T-cell (primary cell): ENCODE measurements at regions not wholly inside any gene's neighbourhood (a gene's known extent, or its start where the extent isn't known, plus 50 kb on each side); places are given as distances from the start of the nearest gene placed in this dataset.

Experiments used
- ATAC-seq, 4 experiments: fragments of 200-7000 bp in 3 of 4; fragments of 150-1000 bp in 1 of 4; cut with Tn5 transposase; replicated peaks in 1 of 4; 1 replicate in 3 of 4; 2 replicates in 1 of 4; pipeline ENCODE4 v1.10.0; 2021; ENCODE audit warnings: moderate library complexity in 3 of 4, mild to moderate bottlenecking in 2 of 4, moderate number of reproducible peaks in 1 of 4
- CTCF ChIA-PET, 2 donors: fragments of 300-600 bp; sonication (Branson Sonifier 250); formaldehyde crosslinking; loops; one replicate each; lab custom pipeline; 2022; ENCODE audit warnings: antibody characterized with exemption in 2 of 2; lab: Charles Lee
- POLR2A ChIA-PET, 2 donors: fragments of 300-600 bp; sonication (Branson Sonifier 250); formaldehyde crosslinking; loops; one replicate each; lab custom pipeline; 2022; ENCODE audit warnings: antibody characterized with exemption in 2 of 2; lab: Charles Lee
- DNase-seq, 35 experiments: peaks; one replicate each; pipeline versions ENCODE4 v3.0.0 to v3.0.0-alpha.2; 2013 to 2023
- H3K27ac ChIP-seq: one replicate; pipeline ENCODE4 v1.5.1; 2013; ENCODE audit warnings: low read length
- H3K27me3 ChIP-seq, 2 experiments: replicated peaks in 1 of 2; 1 replicate in 1 of 2; 2 replicates in 1 of 2; pipeline versions ENCODE4 v1.6.1 to v1.7.0; 2013; ENCODE audit warnings: low read length in 1 of 2, mixed read lengths in 1 of 2; ENCODE audit not compliant: control insufficient read depth in 2 of 2, insufficient read depth in 2 of 2; ENCODE audit errors: extremely low read depth in 1 of 2
- H3K36me3 ChIP-seq, 2 donors: 1 replicate in 1 of 2; 2 replicates in 1 of 2; pipeline versions ENCODE4 v1.6.1 to v1.7.0; 2013; ENCODE audit warnings: low read length in 1 of 2; ENCODE audit not compliant: control insufficient read depth in 2 of 2, insufficient read depth in 1 of 2; ENCODE audit errors: extremely low read depth in 1 of 2
- H3K4me1 ChIP-seq, 2 experiments: 1 replicate in 1 of 2; 2 replicates in 1 of 2; pipeline versions ENCODE4 v1.6.1 to v1.7.0; 2013; ENCODE audit warnings: low read length in 2 of 2, mixed read lengths in 1 of 2; ENCODE audit not compliant: insufficient read depth in 2 of 2, control insufficient read depth in 1 of 2; ENCODE audit errors: extremely low read depth in 1 of 2
- H3K4me3 ChIP-seq, 2 donors: 1 replicate in 1 of 2; 2 replicates in 1 of 2; pipeline versions ENCODE4 v1.5.1 to v1.7.0; 2013; ENCODE audit warnings: mild to moderate bottlenecking in 2 of 2, low read length in 1 of 2, moderate library complexity in 1 of 2; ENCODE audit not compliant: control insufficient read depth in 1 of 2; ENCODE audit errors: extremely low read depth in 1 of 2
- H3K9me3 ChIP-seq: 2 replicates; pipeline ENCODE4 v1.7.0; 2013
- H3K27ac Mint-ChIP-seq, 2 donors: one replicate each; pipeline ENCODE4 v1.8.0; 2020 to 2021; ENCODE audit warnings: mild to moderate bottlenecking in 2 of 2, mixed read lengths in 2 of 2
- H3K27me3 Mint-ChIP-seq, 2 donors: one replicate each; pipeline ENCODE4 v1.8.0; 2021 to 2022; ENCODE audit warnings: mixed read lengths in 2 of 2
- H3K36me3 Mint-ChIP-seq: one replicate; pipeline ENCODE4 v1.8.0; 2021; ENCODE audit warnings: mixed read lengths
- H3K4me1 Mint-ChIP-seq, 3 donors: one replicate each; pipeline ENCODE4 v1.8.0; 2020 to 2022; ENCODE audit warnings: mixed read lengths in 3 of 3, mild to moderate bottlenecking in 1 of 3
- H3K4me3 Mint-ChIP-seq, 3 donors: one replicate each; pipeline ENCODE4 v1.8.0; 2020 to 2022; ENCODE audit warnings: mild to moderate bottlenecking in 3 of 3, mixed read lengths in 3 of 3, moderate library complexity in 3 of 3
- H3K9me3 Mint-ChIP-seq, 3 donors: one replicate each; pipeline ENCODE4 v1.8.0; 2020 to 2022; ENCODE audit warnings: mixed read lengths in 3 of 3
- WGBS: methylation state at CpG from one replicate; pipeline ENCODE4 v1.1.5; 2013; ENCODE audit warnings: missing lambda C conversion rate; ENCODE audit not compliant: insufficient coverage; 5-methylcytosine and 5-hydroxymethylcytosine counted together

- peaks cover 0 to 5% (median 4%) of the 10 kb centered on the region in 3 donors for H3K9me3 Mint-ChIP-seq
- H3K4me3 Mint-ChIP-seq: no peak overlapping the region
- no peaks in the 10 kb centered on the region for H3K27me3 ChIP-seq
- DNase-seq (no peak), ATAC-seq (no peak)
- POLR2A ChIA-PET: no interaction called here
- no peaks in the 10 kb centered on the region for H3K36me3 ChIP-seq
- no peaks in the 10 kb centered on the region for H3K27me3 Mint-ChIP-seq
- CTCF ChIA-PET: interaction anchor here in 1 of 2 donors (0.5 kb wide), 1 partner anchor 207 kb away, joined by 6 read pairs; no protein-coding TSS in a partner anchor
- H3K4me1 Mint-ChIP-seq: no peaks in the 10 kb centered on the region
- H3K4me1 ChIP-seq: no peaks in the 10 kb centered on the region
- no peak overlapping the region for H3K27ac Mint-ChIP-seq
- H3K27ac ChIP-seq: no peak overlapping the region
- H3K36me3 Mint-ChIP-seq: no peaks in the 10 kb centered on the region
- no peaks in the 10 kb centered on the region for H3K9me3 ChIP-seq
- H3K4me3 ChIP-seq: no peak overlapping the region
These were observed 171.4 kb upstream of the ALCAM start for GRCh38 chr3:105195260-105195659.

DNA sequence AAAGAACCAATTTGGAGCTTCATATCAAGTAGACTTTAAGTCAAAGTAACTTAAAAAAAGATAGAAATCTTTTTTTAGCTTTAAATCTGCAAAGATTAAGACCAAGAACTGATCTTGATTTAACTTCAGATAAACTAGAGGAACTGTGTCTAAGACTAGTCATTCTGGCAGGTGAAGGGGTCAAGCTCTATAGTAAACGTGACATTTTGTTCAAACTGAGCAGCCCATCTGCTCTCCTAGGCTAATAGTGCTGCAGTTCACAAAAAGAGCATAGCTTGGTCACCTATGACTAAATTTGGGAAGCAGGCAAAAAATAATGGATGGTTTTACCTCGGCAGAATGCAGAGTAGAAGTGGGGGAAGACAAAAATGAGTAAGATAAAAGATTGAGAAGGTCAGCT is 168.8 kb upstream of the ALCAM start:
- Histone ChIP-seq H3K4me3 (no peak overlapping the region), H3K27me3 (no peaks in the 10 kb centered on the region), H3K4me1 (no peaks in the 10 kb centered on the region), H3K9me3 (peaks cover 2% of the 10 kb centered on the region), H3K27ac (no peak overlapping the region), H3K36me3 (no peaks in the 10 kb centered on the region)
- WGBS: no CpG with 5 or more reads among the region's 2 CpGs
- Mint-ChIP-seq H3K27ac (no peak overlapping the region), H3K36me3 (no peaks in the 10 kb centered on the region), H3K9me3 (peaks cover 0 to 4% (median 0%) of the 10 kb centered on the region in 3 donors), H3K27me3 (no peaks in the 10 kb centered on the region), H3K4me1 (no peaks in the 10 kb centered on the region), H3K4me3 (no peak overlapping the region)
- DNase-seq (no peak), ATAC-seq (no peak)
- POLR2A ChIA-PET: interaction anchor here in 1 of 2 donors (0.6 kb wide), 1 partner anchor 258 kb away, joined by 3 read pairs; no protein-coding TSS in a partner anchor
- CTCF ChIA-PET: no interaction called here

DNA sequence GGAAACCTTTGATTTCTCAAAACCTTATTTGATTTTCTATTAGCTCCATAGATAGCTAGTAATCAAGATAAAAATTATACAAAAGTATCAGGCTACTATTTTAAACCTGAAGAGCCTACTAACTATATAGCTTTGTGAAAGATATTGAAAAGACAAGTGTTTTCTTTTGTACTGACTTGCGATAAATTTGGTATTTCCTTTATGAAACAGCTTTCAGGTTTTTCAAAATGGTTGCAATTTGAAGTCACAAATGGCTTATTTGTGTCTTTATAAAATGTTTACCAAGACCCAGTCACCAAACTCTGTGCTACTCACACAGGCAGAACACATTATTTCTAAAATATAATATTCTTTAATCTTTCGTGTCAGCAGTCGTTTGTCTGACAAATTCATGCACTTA is 167.5 kb upstream of the ALCAM start:
- H3K27me3 Mint-ChIP-seq: no peaks in the 10 kb centered on the region
- H3K27me3 ChIP-seq: no peaks in the 10 kb centered on the region
- ChIA-PET CTCF (interaction anchor here in 1 of 2 donors (0.6 kb wide), 2 partner anchors 62 to 243 kb away, joined by 3 to 5 read pairs; no protein-coding TSS in a partner anchor), POLR2A (no interaction called here)
- H3K36me3 ChIP-seq: no peaks in the 10 kb centered on the region
- H3K4me1 ChIP-seq: no peaks in the 10 kb centered on the region
- H3K9me3 ChIP-seq: peaks cover 2% of the 10 kb centered on the region
- ATAC-seq: no peak
- peaks cover 0 to 5% (median 0%) of the 10 kb centered on the region in 3 donors for H3K9me3 Mint-ChIP-seq
- H3K27ac Mint-ChIP-seq: no peak overlapping the region
- WGBS: 94% methylated on average over 2 of the region's 3 CpGs
- H3K4me3 ChIP-seq: no peak overlapping the region
- no peak overlapping the region for H3K4me3 Mint-ChIP-seq
- no peak for DNase-seq
- no peaks in the 10 kb centered on the region for H3K4me1 Mint-ChIP-seq
- H3K36me3 Mint-ChIP-seq: no peaks in the 10 kb centered on the region
- no peak overlapping the region for H3K27ac ChIP-seq

- Mint-ChIP-seq H3K27me3 (no peaks in the 10 kb centered on the region), H3K27ac (no peak overlapping the region), H3K4me1 (no peaks in the 10 kb centered on the region), H3K4me3 (no peak overlapping the region), H3K9me3 (no peaks in the 10 kb centered on the region), H3K36me3 (no peaks in the 10 kb centered on the region)
- Histone ChIP-seq H3K4me1 (no peaks in the 10 kb centered on the region), H3K4me3 (no peak overlapping the region), H3K36me3 (no peaks in the 10 kb centered on the region), H3K27ac (no peak overlapping the region), H3K9me3 (no peaks in the 10 kb centered on the region), H3K27me3 (no peaks in the 10 kb centered on the region)
- CTCF ChIA-PET: no interaction called here
- no peak for ATAC-seq
- no peak for DNase-seq
- POLR2A ChIA-PET: interaction anchor here in 1 of 2 donors (0.9 kb wide), 1 partner anchor 159 kb away, joined by 3 read pairs; no protein-coding TSS in a partner anchor
- WGBS: no CpG with 5 or more reads among the region's 1 CpG
These were observed 156.6 kb upstream of the ALCAM start for GRCh38 chr3:105210141-105210540.

GRCh38 chr3:105214590-105214989 is 152.1 kb upstream of the ALCAM start:
- no peak overlapping the region for H3K4me3 Mint-ChIP-seq
- H3K4me3 ChIP-seq: no peak overlapping the region
- ChIA-PET CTCF (no interaction called here), POLR2A (no interaction called here)
- H3K4me1 Mint-ChIP-seq: no peaks in the 10 kb centered on the region
- no peak overlapping the region for H3K27ac Mint-ChIP-seq
- H3K36me3 ChIP-seq: no peaks in the 10 kb centered on the region
- H3K27me3 ChIP-seq: no peaks in the 10 kb centered on the region
- ATAC-seq: no peak
- H3K27me3 Mint-ChIP-seq: no peaks in the 10 kb centered on the region
- DNase-seq: no peak
- 100% methylated on average over 1 of the region's 1 CpG for WGBS
- H3K36me3 Mint-ChIP-seq: no peaks in the 10 kb centered on the region
- no peaks in the 10 kb centered on the region for H3K4me1 ChIP-seq
- no peaks in the 10 kb centered on the region for H3K9me3 ChIP-seq
- no peaks in the 10 kb centered on the region for H3K9me3 Mint-ChIP-seq
- no peak overlapping the region for H3K27ac ChIP-seq

DNA sequence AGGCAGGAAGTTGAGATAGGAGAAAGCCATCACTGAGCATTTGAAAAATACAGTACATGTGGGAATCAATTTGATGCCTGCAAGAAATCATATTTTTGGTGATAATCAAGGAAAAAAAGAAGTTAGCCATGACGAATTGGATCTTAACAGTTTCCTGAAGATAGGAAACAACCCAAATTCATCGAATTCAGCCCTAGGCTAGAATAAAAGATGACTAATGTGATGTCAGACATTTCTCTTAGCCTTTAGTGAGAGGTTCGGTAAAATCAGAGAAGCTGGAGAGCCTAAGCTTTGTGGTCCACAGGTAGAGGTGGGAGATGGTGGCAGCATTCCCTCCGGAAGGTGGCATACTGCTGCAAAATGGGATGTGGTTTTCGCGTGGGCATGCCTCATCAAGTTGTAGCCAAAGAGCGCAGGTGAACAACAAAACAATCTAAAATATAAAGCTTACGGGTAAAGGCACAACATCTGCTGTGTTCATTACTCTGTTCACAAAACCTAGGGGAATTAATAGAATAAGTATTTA is 144.1 kb upstream of the ALCAM start:
- Histone ChIP-seq H3K27ac (no peak overlapping the region), H3K27me3 (no peaks in the 10 kb centered on the region), H3K9me3 (no peaks in the 10 kb centered on the region), H3K4me3 (no peak overlapping the region), H3K36me3 (no peaks in the 10 kb centered on the region), H3K4me1 (no peaks in the 10 kb centered on the region)
- ATAC-seq (no peak), DNase-seq (no peak)
- WGBS: 83% methylated on average over 4 of the region's 8 CpGs
- Mint-ChIP-seq H3K27ac (no peak overlapping the region), H3K36me3 (no peaks in the 10 kb centered on the region), H3K9me3 (no peaks in the 10 kb centered on the region), H3K4me3 (no peak overlapping the region), H3K4me1 (no peaks in the 10 kb centered on the region), H3K27me3 (peaks cover 0 to 4% of the 10 kb centered on the region in 2 donors)
- ChIA-PET CTCF (no interaction called here), POLR2A (no interaction called here)

GRCh38 chr3:105223815-105224214 is 142.9 kb upstream of the ALCAM start:
- POLR2A ChIA-PET: interaction anchor here in 1 of 2 donors (0.6 kb wide), 1 partner anchor 22 kb away, joined by 3 read pairs; no protein-coding TSS in a partner anchor
- no peaks in the 10 kb centered on the region for H3K9me3 Mint-ChIP-seq
- H3K27ac ChIP-seq: no peak overlapping the region
- no peaks in the 10 kb centered on the region for H3K36me3 Mint-ChIP-seq
- no peaks in the 10 kb centered on the region for H3K9me3 ChIP-seq
- peaks cover 0 to 4% of the 10 kb centered on the region in 2 donors for H3K27me3 Mint-ChIP-seq
- H3K36me3 ChIP-seq: no peaks in the 10 kb centered on the region
- H3K4me3 Mint-ChIP-seq: no peak overlapping the region
- no peaks in the 10 kb centered on the region for H3K4me1 Mint-ChIP-seq
- no peak for DNase-seq
- CTCF ChIA-PET: no interaction called here
- H3K27me3 ChIP-seq: no peaks in the 10 kb centered on the region
- H3K4me3 ChIP-seq: no peak overlapping the region
- no peaks in the 10 kb centered on the region for H3K4me1 ChIP-seq
- H3K27ac Mint-ChIP-seq: no peak overlapping the region
- 94% methylated on average over 5 of the region's 11 CpGs for WGBS
- ATAC-seq: no peak
